SK-N-SH (cell line): ENCODE measurements at regions not wholly inside any gene's neighbourhood (a gene's known extent, or its start where the extent isn't known, plus 50 kb on each side); places are given as distances from the start of the nearest gene placed in this dataset.

Experiments used
- CTCF ChIA-PET: fragments of 300-600, 350-600 bp; formaldehyde crosslinking; extraction: SDS; loops from one replicate; lab custom pipeline; 2021; lab: Yijun Ruan, JAX
- POLR2A ChIA-PET: fragments of 350-600 bp; sonication (Branson Sonifier 250); formaldehyde crosslinking; extraction: SDS; loops from one replicate; lab custom pipeline; 2020; ENCODE audit warnings: antibody characterized with exemption, inconsistent platforms; lab: Yijun Ruan, JAX
- DNase-seq: peaks from one replicate; pipeline ENCODE4 v3.0.0; 2012
- H2AFZ ChIP-seq: fragments of 200-600 bp; sonication (generic); 2 replicates; pipeline ENCODE4 v1.8.1; 2016; ENCODE audit warnings: antibody characterized with exemption, mild to moderate bottlenecking, low read depth
- H3F3A ChIP-seq: fragments of 200-600 bp; sonication (generic); replicated peaks from 2 replicates; pipeline ENCODE3; 2016; ENCODE audit warnings: antibody characterized with exemption, mild to moderate bottlenecking; ENCODE audit not compliant: insufficient read depth
- H3K27ac ChIP-seq, 2 experiments: fragments of 200-500 bp in 1 of 2; fragments of 200-600 bp in 1 of 2; sonication (Bioruptor generic) in 1 of 2; sonication (generic), shearing (Covaris generic) in 1 of 2; 2 replicates each; pipeline versions ENCODE4 v1.5.1 to v1.6.1; 2014 to 2016; ENCODE audit warnings: low read depth in 2 of 2, inconsistent platforms in 1 of 2, low read length in 1 of 2, mild to moderate bottlenecking in 1 of 2, mixed read lengths in 1 of 2
- H3K27me3 ChIP-seq: fragments of 200-600 bp; sonication (generic), shearing (Covaris generic); 2 replicates; pipeline ENCODE4 v1.6.1; 2016; ENCODE audit warnings: mixed run types; ENCODE audit not compliant: insufficient read depth
- H3K36me3 ChIP-seq, 2 experiments: fragments of 200-500 bp in 1 of 2; fragments of 200-600 bp in 1 of 2; sonication (Bioruptor generic) in 1 of 2; sonication (generic) in 1 of 2; replicated peaks in 1 of 2; 2 replicates each; pipeline versions ENCODE3 to v1.5.1; 2014 to 2016; ENCODE audit warnings: low read length in 1 of 2, mild to moderate bottlenecking in 1 of 2; ENCODE audit not compliant: insufficient read depth in 2 of 2, control insufficient read depth in 1 of 2
- H3K4me1 ChIP-seq, 2 experiments: fragments of 200-500 bp in 1 of 2; fragments of 200-600 bp in 1 of 2; sonication (Bioruptor generic) in 1 of 2; sonication (generic), shearing (Covaris generic) in 1 of 2; 2 replicates each; pipeline versions ENCODE4 v1.5.1 to v1.6.1; 2014 to 2016; ENCODE audit warnings: low read depth in 1 of 2, low read length in 1 of 2, mixed run types in 1 of 2; ENCODE audit not compliant: insufficient read depth in 2 of 2, control insufficient read depth in 1 of 2
- H3K4me2 ChIP-seq: fragments of 200-600 bp; sonication (generic), shearing (Covaris generic); 2 replicates; pipeline ENCODE4 v1.6.1; 2017; ENCODE audit warnings: mixed run types
- H3K4me3 ChIP-seq, 2 experiments: fragments of 200-500 bp in 1 of 2; fragments of 200-600 bp in 1 of 2; sonication (Bioruptor generic) in 1 of 2; sonication (generic), shearing (Covaris generic) in 1 of 2; 2 replicates each; pipeline versions ENCODE4 v1.5.1 to v1.8.1; 2014 to 2016; ENCODE audit warnings: low read depth in 2 of 2, inconsistent platforms in 1 of 2, low read length in 1 of 2, mild to moderate bottlenecking in 1 of 2, mixed read lengths in 1 of 2, moderate library complexity in 1 of 2
- H3K79me2 ChIP-seq: fragments of 200-600 bp; sonication (generic); 2 replicates; pipeline ENCODE4 v1.8.1; 2017; ENCODE audit warnings: mild to moderate bottlenecking; ENCODE audit not compliant: insufficient read depth
- H3K9ac ChIP-seq: fragments of 200-600 bp; sonication (generic); 2 replicates; pipeline ENCODE4 v1.6.1; 2017; ENCODE audit warnings: mixed run types
- H3K9me2 ChIP-seq: fragments of 200-600 bp; sonication (generic); 2 replicates; pipeline ENCODE4 v1.6.1; 2017; ENCODE audit warnings: mixed run types
- H3K9me3 ChIP-seq: fragments of 200-600 bp; sonication (generic); 2 replicates; pipeline ENCODE4 v1.6.1; 2017; ENCODE audit warnings: mixed run types, mild to moderate bottlenecking, moderate library complexity
- H4K20me1 ChIP-seq: fragments of 200-600 bp; sonication (generic); 2 replicates; pipeline ENCODE4 v1.6.1; 2017; ENCODE audit warnings: mild to moderate bottlenecking, mixed run types; ENCODE audit not compliant: insufficient read depth
- CHD2 ChIP-seq: fragments of 150-350 bp; IDR thresholded peaks from 2 replicates; pipeline ENCODE4 v1.6.1; 2018; ENCODE audit warnings: low read length; ENCODE audit not compliant: partially characterized antibody
- CTCF ChIP-seq: fragments of 200-600 bp; sonication (generic); IDR thresholded peaks from 2 replicates; pipeline ENCODE4 v1.6.1; 2017; ENCODE audit warnings: antibody characterized with exemption, mild to moderate bottlenecking, moderate library complexity
- ELF1 ChIP-seq: IDR thresholded peaks from 2 replicates; pipeline ENCODE4 v1.4.0; 2012
- EZH2phosphoT487 ChIP-seq: fragments of 200-600 bp; sonication (generic); IDR thresholded peaks from 2 replicates; pipeline ENCODE4 v1.6.1; 2017; ENCODE audit warnings: low read depth, mixed run types, mild to moderate bottlenecking, antibody characterized with exemption, moderate library complexity, borderline replicate concordance
- FOSL2 ChIP-seq: IDR thresholded peaks from 2 replicates; pipeline ENCODE4 v1.4.0; 2012; ENCODE audit warnings: low read depth, mild to moderate bottlenecking, moderate library complexity, borderline replicate concordance
- FOXM1 ChIP-seq: IDR thresholded peaks from 2 replicates; pipeline ENCODE4 v1.4.0; 2012; ENCODE audit warnings: low read depth, mild to moderate bottlenecking
- JUND ChIP-seq: IDR thresholded peaks from 2 replicates; pipeline ENCODE4 v1.4.0; 2012
- MAX ChIP-seq: IDR thresholded peaks from 2 replicates; pipeline ENCODE4 v1.4.0; 2012; ENCODE audit warnings: low read depth
- MXI1 ChIP-seq: IDR thresholded peaks from 2 replicates; pipeline ENCODE4 v1.6.1; 2012; ENCODE audit warnings: mild to moderate bottlenecking, low read depth, low read length, improper control_type of control experiment
- PBX3 ChIP-seq: IDR thresholded peaks from 2 replicates; pipeline ENCODE4; 2012
- POLR2AphosphoS5 ChIP-seq: IDR thresholded peaks from 2 replicates; pipeline ENCODE4 v1.6.1; 2012; ENCODE audit warnings: low read depth, low read length
- RCOR1 ChIP-seq: fragments of 150-350 bp; IDR thresholded peaks from 2 replicates; pipeline ENCODE4 v1.6.1; 2017; ENCODE audit warnings: antibody characterized with exemption, low read length
- REST ChIP-seq: IDR thresholded peaks from 2 replicates; pipeline ENCODE4 v1.6.1; 2012; ENCODE audit warnings: mild to moderate bottlenecking, low read depth, low read length, moderate library complexity
- RFX5 ChIP-seq: IDR thresholded peaks from 2 replicates; pipeline ENCODE4 v1.6.1; 2012; ENCODE audit warnings: mild to moderate bottlenecking, improper control_type of control experiment, low read length
- RXRA ChIP-seq: IDR thresholded peaks from 2 replicates; pipeline ENCODE4 v1.4.0; 2012; ENCODE audit warnings: low read depth, mild to moderate bottlenecking, borderline replicate concordance
- SMC3 ChIP-seq: IDR thresholded peaks from 2 replicates; pipeline ENCODE4 v1.6.1; 2012; ENCODE audit warnings: low read depth, low read length, improper control_type of control experiment
- TAF1 ChIP-seq: IDR thresholded peaks from 2 replicates; pipeline ENCODE4 v1.6.1; 2012; ENCODE audit warnings: low read depth, mild to moderate bottlenecking, low read length, moderate library complexity, borderline replicate concordance
- YY1 ChIP-seq: IDR thresholded peaks from 2 replicates; pipeline ENCODE4 v1.4.0; 2012; ENCODE audit warnings: low read depth, mild to moderate bottlenecking
- ZBTB33 ChIP-seq: IDR thresholded peaks from 2 replicates; pipeline ENCODE4 v1.4.0; 2012; ENCODE audit warnings: low read depth, borderline replicate concordance
- WGBS: methylation state at CpG from one replicate; pipeline ENCODE4 v1.1.6; 2017; ENCODE audit warnings: low lambda C conversion rate; 5-methylcytosine and 5-hydroxymethylcytosine counted together

- POLR2A ChIA-PET: no interaction called here
- Histone ChIP-seq H3K9me2 (no peaks in the 10 kb centered on the region), H2AFZ (no peak overlapping the region), H3K27ac (no peak overlapping the region), H3F3A (no peaks in the 10 kb centered on the region), H3K9me3 (no peaks in the 10 kb centered on the region), H3K4me2 (no peak overlapping the region), H4K20me1 (no peaks in the 10 kb centered on the region), H3K4me3 (no peak overlapping the region), H3K27me3 (no peaks in the 10 kb centered on the region), H3K36me3 (no peaks in the 10 kb centered on the region), H3K9ac (no peak overlapping the region), H3K79me2 (no peaks in the 10 kb centered on the region), H3K4me1 (peaks cover 0 to 31% of the 10 kb centered on the region in 2 experiments; a peak in 2 of 4 replicates)
- CTCF ChIA-PET: interaction anchor here (0.7 to 1.4 kb wide), 4 partner anchors 11 to 232 kb away, joined by 3 to 7 read pairs (median 3); no protein-coding TSS in a partner anchor
- DNase-seq: no peak
- WGBS: 34% methylated on average over 6 of the region's 6 CpGs
- TF ChIP-seq ZBTB33 (no peak), RCOR1 (no peak), REST (no peak), YY1 (no peak), MXI1 (no peak)
Observed at GRCh38 chr16:5865236-5865635, 767.6 kb upstream of the EEF2KMT start.

GRCh38 chr16:5863071-5863606 lies 765.5 kb upstream of the EEF2KMT start:
- no peak overlapping the region for H3K4me2 ChIP-seq
- no peak overlapping the region for H2AFZ ChIP-seq
- peaks cover 0 to 31% of the 10 kb centered on the region in 2 experiments; a peak in 2 of 4 replicates for H3K4me1 ChIP-seq
- no peaks in the 10 kb centered on the region for H3K36me3 ChIP-seq
- CTCF ChIA-PET: interaction anchor here (0.7 to 1.7 kb wide), 8 partner anchors 9 to 710 kb away, joined by 3 to 7 read pairs (median 4); no protein-coding TSS in a partner anchor
- DNase-seq: peak; percentile 78
- H3K27ac ChIP-seq: peak overlapping the region in 1 of 2 experiments; percentile 89; a peak in 2 of 4 replicates
- WGBS: 2% methylated on average over 12 of the region's 15 CpGs
- H3K9me3 ChIP-seq: no peaks in the 10 kb centered on the region
- H3K9ac ChIP-seq: no peak overlapping the region
- no peaks in the 10 kb centered on the region for H3K9me2 ChIP-seq
- no peaks in the 10 kb centered on the region for H4K20me1 ChIP-seq
- no peaks in the 10 kb centered on the region for H3K79me2 ChIP-seq
- POLR2A ChIA-PET: interaction anchor here (0.5 to 0.9 kb wide), 2 partner anchors 247 to 788 kb away, joined by 3 read pairs; no protein-coding TSS in a partner anchor
- no peaks in the 10 kb centered on the region for H3F3A ChIP-seq
- H3K4me3 ChIP-seq: no peak overlapping the region; a peak in 1 of 4 replicates
- no peaks in the 10 kb centered on the region for H3K27me3 ChIP-seq
- TF ChIP-seq FOSL2 (no peak), MAX (no peak), RFX5 (peak; percentile 71; the same call in 1 of the 2 replicates), CTCF (no peak), CHD2 (peak; percentile 72), MXI1 (0 out of 2 replicates have a peak, but pooled peaks have one; percentile 33), POLR2AphosphoS5 (no peak), RCOR1 (peak; percentile 80; the same call in 1 of the 2 replicates), PBX3 (no peak), ELF1 (no peak), SMC3 (no peak), RXRA (no peak), JUND (no peak), TAF1 (no peak), EZH2phosphoT487 (no peak), FOXM1 (no peak)
